Inflammatory macrophage (primary cell): ENCODE measurements at regions not wholly inside any gene's neighbourhood (a gene's known extent, or its start where the extent isn't known, plus 50 kb on each side); places are given as distances from the start of the nearest gene placed in this dataset.

Experiments used
- DNase-seq, 2 donors: peaks; one replicate each; pipeline ENCODE4 v3.0.0-alpha.2; 2020 to 2022

DNA sequence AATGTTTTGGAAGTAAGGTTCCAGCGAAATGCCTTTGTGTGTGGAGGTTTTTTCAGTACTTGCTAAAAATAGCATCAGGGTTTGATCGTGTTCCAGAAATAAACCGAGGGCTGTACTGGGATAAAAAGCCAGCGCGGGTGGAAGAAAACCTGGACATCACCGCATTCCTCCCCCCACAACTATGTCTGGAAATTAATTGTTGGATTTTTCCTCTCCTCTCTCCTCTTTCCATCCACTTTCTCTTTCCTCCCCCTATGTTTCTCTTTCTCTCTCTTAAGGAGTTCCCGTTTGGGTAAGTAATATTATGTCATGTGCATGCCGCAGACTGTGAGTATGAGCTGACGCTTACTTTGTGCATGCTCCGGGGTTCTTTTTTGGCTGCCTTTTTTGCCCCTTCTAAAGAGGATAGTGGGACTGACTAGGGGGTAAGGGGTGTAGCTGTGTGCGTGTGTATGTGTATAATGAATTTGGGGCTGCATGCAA, 104.2 kb upstream of the HSD17B12 start:
- DNase-seq, result no peak

DNA sequence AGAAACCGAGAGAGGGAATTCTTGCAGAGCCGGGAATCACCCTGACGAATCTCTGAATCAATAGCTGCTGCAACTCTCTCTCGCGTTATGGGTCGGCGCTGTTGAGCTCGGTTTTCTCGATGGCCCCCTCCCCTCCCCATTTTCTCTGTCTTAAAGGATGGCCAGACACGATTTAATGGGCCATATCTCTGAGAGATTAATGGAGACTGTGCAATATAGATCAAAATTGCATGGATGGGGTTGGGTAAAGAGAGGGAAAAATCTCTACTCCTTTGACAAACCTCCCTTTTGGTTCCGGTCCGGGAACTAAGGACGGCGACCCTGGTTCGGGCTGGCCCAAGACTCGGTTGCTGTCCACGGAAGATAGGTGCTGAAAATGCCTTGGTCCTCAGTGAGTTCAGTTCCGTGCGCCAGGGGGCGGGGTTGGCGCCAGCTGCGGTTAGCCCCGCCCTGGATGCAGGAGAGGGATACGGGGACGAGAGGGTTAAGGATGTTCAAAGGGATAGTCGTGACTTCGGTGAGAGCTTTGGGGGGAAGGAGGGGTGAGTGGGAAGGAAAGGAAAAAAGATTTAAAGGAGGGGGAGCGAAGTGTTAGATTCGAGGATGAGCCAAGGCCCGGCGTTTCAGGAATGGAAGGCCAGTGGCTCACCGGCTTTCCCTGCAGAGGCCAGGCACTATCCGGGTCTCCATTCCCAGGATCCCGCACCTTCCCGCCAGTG, 103.6 kb upstream of the HSD17B12 start:
- DNase-seq, result peak in 1 of 2 donors; percentile 33

- no peak for DNase-seq
Measured at GRCh38 chr11:43577566-43578264, 102.8 kb upstream of the HSD17B12 start.

GRCh38 chr11:43578346-43579170, 102.0 kb upstream of the HSD17B12 start:
- no peak for DNase-seq

- no peak for DNase-seq
Measured at GRCh38 chr11:43579171-43579918, 101.2 kb upstream of the HSD17B12 start.

GRCh38 chr11:43579919-43580276, 100.6 kb upstream of the HSD17B12 start:
- DNase-seq, result no peak

GRCh38 chr11:43580735-43581369, 99.7 kb upstream of the HSD17B12 start:
- DNase-seq, result no peak

- no peak for DNase-seq
Measured at GRCh38 chr11:43581370-43582023, 99.0 kb upstream of the HSD17B12 start.

GRCh38 chr11:43582024-43582862, 98.3 kb upstream of the HSD17B12 start:
- DNase-seq, result no peak

DNA sequence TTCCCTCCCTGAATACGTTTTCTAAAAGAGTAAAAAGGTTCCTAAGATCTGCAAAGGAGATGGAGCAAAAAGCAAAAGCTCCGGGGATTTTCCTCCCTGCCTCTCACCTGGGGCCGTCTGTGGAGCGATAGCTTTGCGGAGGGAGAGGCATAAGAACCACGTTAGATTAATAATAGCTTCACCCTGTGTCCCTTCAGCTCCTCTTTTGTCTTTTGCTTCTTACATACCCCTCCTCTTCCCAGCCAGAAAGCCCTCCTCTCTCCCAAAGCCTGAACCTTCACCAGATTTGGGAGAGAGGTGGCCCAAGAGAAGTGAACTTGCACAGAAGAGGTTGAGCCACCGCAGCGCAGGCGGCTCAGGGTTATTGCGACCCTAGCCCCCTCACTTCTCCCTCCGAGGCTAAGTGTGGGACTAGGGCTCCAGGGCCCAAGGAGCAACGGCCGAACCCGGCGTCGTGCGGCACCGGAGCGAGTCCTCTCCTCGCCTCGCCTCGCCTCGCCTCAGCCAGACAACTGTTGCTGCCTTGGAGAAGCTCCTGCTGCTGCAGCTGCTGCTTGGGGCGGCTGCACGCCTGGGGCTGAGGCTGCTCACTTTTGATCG, 97.6 kb upstream of the HSD17B12 start:
- no peak for DNase-seq

DNA sequence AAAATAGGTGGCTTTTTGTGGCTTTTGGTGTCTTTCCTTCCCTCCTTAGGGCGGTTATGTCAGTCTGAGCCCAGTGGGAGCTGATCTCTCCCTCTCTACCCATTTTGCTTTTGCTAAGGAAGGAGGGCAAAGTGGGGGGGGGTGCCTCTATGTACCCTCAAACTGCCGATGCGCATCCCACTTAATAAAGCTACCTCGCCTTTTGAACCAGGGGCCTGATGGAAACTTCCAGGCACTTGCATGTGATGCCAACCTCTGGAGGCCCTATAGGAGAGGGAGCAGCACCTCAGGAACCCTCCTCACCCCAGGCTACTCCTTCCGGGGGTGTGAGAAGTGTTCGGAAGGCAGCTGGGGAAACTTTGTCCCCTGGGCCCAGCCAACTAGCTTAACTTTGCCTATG, 97.0 kb upstream of the HSD17B12 start:
- DNase-seq, result no peak

- DNase-seq, result no peak
Measured at GRCh38 chr11:43585877-43586608, 94.5 kb upstream of the HSD17B12 start.

DNA sequence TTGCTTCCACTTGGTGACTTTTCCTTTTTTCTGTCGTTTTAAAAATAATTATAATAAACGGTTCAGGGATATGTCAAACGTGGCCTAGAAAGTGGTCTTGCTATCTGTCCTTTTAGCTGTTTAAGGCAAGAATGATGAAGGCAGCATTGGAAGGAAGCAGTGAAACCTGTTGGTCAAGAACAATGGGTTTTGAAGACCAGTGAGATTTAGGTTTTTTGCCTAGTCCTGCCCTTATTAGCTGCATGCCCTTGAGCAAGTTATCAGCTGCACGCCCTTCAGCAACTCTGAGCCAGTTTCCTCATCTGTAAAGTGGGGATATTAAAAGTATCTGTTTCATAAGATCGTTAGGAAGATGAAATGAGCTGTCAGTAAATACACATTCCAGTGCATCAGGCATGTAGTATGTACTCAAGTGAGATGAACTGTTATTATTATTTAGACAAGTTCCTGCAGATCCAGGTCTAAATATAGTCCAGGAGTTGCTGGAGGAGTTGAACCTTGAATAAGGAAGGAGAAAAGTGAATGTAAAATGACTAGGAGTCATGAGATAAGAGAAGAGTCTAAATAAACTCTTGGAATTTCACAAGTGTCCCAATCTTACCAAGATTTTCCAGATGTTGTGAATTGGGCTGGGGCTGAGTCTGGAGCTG, 90.8 kb upstream of the HSD17B12 start:
- no peak for DNase-seq

DNA sequence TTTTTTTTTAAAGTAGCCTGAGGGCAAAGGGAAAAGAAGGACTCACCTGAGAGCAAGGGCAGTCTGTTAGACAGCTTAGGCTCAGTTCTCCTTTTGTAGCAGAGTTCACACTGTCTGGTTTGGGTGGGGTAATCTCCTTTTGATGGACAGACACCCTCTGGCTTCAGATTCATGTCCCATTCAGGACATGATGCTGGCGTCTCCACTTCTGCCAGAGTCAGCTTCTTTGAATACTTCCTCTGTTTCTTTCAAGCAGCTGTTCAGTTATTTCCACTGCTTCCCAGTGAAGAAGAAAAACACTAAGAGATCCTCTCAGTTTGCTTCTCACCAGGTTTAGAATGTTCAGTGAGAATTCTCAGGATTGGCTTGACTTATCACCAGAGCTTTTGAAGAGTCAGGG, 79.0 kb upstream of the HSD17B12 start:
- no peak for DNase-seq

GRCh38 chr11:43602670-43603069, 77.9 kb upstream of the HSD17B12 start:
- DNase-seq, result no peak

DNA sequence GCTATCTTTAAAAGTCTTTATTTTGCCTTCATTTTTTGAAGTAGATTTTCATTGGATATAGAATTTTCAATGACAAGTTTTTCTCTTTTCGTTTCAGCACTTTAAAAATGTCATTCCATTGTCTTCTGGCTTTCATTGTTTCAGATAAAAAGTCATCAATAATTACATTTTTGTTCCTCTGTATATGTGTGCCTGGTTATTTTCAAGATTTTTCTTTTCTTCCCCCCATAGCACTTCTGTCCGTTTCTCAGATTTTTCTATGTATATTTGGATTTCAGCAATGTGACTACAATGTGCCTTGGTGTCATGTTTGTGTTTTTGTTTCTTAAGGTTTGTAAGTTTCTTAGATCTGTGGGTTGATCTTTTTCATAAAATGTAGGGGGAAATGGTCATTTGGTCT, 66.3 kb upstream of the HSD17B12 start:
- DNase-seq, result no peak

GRCh38 chr11:43619863-43620505, 60.6 kb upstream of the HSD17B12 start:
- DNase-seq, result no peak

DNA sequence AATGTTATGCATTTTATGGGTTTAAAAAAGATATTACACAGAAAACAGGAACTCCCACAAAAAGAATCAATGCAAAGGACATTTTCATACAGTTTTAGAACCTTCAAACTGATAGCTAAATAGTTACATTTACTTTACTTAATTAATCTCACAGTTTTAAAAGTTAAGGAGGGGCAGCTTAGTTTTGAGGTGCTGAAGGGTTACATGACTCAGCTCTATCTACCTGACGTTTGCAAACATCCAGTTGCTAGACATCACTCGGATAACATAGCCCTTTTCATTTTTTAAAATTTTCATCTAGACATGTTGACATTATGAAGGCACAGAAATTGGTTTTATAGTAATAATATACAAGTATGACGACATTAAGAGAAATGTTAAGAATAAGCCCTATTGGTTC, 53.7 kb upstream of the HSD17B12 start:
- DNase-seq, result no peak
